ENCODE measurements at regions not wholly inside any gene's neighbourhood (a gene's known extent, or its start where the extent isn't known, plus 50 kb on each side); places are given as distances from the start of the nearest gene placed in this dataset.
"Not testable (repeated sequence)": the region's sequence is repeated elsewhere in the genome, so short reads cannot be mapped to it uniquely, and the experiment has no call there.

DNA sequence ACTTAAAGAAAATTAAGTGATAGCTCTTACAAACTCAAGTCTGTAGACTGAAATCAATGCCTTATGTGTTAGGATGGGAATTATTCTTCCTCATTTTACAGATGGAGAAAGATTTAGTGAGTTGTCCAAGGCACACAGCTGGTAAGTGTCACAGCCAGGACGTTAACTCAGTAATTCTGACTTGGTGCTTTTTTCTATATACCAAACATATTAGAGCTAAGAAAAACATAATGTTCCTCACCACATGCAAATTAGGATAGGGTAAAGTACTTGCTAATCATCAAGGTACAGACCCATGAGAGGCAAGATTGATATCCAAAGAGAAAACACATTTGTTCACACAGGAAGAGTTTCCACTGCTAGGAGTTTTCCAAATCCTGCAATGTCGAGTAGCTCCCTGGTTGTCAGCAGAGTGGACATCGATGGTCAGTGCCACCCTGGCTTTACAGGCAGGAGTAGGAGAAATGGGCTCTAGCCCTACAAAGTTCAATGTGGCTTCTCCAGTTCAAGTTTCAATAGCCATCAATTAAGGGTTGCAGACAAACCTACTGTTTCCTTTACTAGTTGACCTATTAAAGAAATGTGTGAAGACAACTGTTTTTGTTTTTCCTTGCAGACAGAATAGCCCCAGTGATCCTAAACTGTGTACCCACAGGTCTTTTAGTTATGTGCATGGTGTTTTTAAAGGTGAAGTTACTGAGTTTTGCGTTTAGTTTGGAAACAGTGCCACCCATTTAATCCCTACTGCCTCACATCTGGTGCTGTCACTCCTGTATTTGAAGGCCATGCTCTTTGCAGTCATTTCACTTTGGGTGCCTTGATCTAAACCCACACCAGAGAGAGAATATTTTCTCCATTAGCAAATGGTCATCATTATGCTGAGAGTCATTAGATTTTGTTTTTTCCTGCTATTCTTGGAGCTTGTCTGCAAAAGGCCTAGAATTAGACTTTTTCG is 460.8 kb upstream of the SMARCA2 start:
- TF ChIP-seq, protein P1, sequence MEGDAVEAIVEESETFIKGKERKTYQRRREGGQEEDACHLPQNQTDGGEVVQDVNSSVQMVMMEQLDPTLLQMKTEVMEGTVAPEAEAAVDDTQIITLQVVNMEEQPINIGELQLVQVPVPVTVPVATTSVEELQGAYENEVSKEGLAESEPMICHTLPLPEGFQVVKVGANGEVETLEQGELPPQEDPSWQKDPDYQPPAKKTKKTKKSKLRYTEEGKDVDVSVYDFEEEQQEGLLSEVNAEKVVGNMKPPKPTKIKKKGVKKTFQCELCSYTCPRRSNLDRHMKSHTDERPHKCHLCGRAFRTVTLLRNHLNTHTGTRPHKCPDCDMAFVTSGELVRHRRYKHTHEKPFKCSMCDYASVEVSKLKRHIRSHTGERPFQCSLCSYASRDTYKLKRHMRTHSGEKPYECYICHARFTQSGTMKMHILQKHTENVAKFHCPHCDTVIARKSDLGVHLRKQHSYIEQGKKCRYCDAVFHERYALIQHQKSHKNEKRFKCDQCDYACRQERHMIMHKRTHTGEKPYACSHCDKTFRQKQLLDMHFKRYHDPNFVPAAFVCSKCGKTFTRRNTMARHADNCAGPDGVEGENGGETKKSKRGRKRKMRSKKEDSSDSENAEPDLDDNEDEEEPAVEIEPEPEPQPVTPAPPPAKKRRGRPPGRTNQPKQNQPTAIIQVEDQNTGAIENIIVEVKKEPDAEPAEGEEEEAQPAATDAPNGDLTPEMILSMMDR (IDR thresholded peaks at IDR 0.05; ENCODE audit: control insufficient read depth, extremely low read depth, insufficient read depth): no peak

DNA sequence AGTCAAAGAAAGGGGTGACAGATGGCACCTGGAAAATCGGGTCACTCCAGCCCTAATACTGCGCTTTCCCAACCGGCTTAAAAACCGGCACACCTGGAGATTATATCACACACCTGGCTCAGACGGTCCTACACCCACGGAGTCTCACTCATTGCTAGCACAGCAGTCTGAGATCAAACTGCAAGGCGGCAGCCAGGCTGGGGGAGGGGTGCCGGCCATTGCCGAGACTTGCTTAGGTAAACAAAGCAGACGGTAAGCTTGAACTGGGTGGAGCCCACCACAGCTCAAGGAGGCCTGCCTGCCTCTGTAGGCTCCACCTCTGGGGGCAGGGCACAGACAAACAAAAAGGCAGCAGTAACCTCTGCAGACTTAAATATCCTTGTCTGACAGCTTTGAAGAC is 456.5 kb upstream of the SMARCA2 start:
- DNase-seq (ENCODE audit: low read depth); H3K4me3 ChIP-seq (ENCODE audit: low read depth, low read length): not testable (repeated sequence)

More for the DNA sequence above, 460.8 kb upstream of the SMARCA2 start:
- no peak for DNase-seq (ENCODE audit: low read depth)
- no peak overlapping the region for H3K4me3 ChIP-seq (ENCODE audit: low read depth, low read length)

DNA sequence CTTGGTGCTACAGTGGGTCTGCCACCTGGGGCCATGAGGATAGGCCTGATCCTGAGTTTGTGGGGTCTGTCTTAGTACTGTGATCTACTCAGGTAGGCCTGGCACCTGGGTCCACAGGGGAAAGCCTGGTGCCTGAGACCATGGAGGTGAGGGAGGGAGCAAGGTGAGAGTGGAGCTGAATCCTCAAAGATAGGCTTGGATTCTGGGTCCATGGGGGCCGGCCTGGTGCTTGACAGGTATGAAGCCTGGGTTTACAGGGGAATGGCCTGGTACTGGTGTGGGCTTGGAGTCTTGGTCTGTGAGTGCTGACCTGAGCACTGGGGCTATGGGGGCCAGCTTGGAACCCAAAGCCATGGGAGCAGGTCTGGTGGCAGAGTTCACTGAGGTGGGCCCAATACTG is 439.2 kb upstream of the SMARCA2 start:
- no peak overlapping the region for H3K4me3 ChIP-seq (ENCODE audit: low read depth, low read length)
- DNase-seq (ENCODE audit: low read depth): no peak
- TF ChIP-seq, protein P1 (IDR thresholded peaks at IDR 0.05; ENCODE audit: control insufficient read depth, extremely low read depth, insufficient read depth): no peak

DNA sequence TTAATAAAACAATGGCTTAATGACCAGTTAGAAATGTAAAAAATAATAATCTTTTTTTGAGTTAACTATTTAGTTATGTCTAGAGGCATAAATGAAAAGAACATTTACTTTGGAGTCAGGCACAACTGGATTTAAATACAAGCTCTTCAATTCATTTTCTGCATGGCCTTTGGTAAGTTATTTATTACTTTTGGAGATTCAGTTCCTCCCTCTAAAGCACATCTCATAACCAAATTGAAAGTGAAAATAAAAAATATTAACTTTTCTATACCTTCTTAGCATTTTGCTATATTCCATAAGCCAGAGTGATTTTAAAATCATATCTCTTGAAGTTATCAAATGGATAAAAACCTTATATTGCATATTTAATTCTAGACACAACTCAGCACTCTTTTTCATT is 434.9 kb upstream of the SMARCA2 start:
- no peak for DNase-seq (ENCODE audit: low read depth)
- TF ChIP-seq, protein P1 (IDR thresholded peaks at IDR 0.05; ENCODE audit: control insufficient read depth, extremely low read depth, insufficient read depth): no peak
- H3K4me3 ChIP-seq (ENCODE audit: low read depth, low read length): no peak overlapping the region

DNA sequence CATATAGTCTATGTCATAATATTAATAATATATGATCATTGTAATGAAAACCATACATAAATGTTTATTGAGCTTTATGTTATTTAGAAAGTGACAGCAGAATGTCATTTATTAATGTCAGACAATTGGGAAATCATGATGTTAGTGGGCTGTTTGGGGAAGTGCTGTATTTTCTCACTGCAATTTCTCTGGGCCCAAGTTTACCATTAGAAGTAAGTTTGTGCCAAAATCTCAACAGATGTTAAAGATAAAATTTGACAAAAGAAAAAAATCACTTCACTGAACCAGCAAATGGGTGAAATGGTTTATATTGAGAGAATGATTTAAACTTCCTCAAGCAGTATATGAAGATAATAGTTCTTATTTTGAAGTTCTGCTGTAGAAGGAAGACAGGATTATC is 433.2 kb upstream of the SMARCA2 start:
- DNase-seq (ENCODE audit: low read depth): no peak
- TF ChIP-seq, protein P1 (IDR thresholded peaks at IDR 0.05; ENCODE audit: control insufficient read depth, extremely low read depth, insufficient read depth): no peak
- H3K4me3 ChIP-seq (ENCODE audit: low read depth, low read length): no peak overlapping the region

DNA sequence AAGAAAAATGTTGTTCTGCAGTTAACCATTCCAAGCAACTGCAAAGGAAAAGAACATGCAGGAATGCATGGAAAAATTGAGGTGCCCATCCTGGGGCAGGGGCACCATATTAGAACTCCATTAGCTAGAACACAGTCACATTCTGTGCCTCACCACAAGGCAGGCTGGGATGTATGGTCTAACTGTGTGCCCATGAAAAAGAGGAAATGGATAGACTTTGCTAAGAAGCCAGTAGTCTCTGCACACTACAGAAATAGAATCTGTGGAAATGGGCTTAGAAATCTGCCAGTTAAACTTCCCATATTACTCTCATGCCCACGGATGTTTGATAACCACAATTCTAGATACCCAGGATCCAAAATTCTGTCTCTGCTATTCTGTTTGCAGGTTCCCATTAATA is 423.8 kb upstream of the SMARCA2 start:
- no peak for DNase-seq (ENCODE audit: low read depth)
- H3K4me3 ChIP-seq (ENCODE audit: low read depth, low read length): no peak overlapping the region
- TF ChIP-seq, protein P1 (IDR thresholded peaks at IDR 0.05; ENCODE audit: control insufficient read depth, extremely low read depth, insufficient read depth): no peak

DNA sequence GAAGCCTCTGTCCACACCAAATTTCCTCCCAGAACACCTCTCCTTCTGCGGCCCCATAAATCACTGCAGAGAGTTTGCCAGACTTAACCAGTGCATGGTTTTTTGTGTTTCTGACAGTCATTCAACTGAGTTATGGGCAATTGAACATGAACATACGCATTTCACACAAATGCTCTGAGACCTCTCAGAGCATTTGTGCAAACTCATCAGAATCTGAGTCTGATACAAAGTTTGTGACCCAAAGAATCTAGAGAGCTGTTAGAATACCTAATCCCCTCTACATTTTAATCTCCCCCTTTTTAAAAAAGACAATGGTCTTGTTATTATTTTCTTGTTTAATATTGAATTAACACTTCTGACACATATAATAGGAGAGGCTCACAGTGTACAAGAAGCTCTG is 416.9 kb upstream of the SMARCA2 start:
- no peak for DNase-seq (ENCODE audit: low read depth)
- no peak overlapping the region for H3K4me3 ChIP-seq (ENCODE audit: low read depth, low read length)
- TF ChIP-seq, protein P1 (IDR thresholded peaks at IDR 0.05; ENCODE audit: control insufficient read depth, extremely low read depth, insufficient read depth): no peak
